ENCODE measurements at regions not wholly inside any gene's neighbourhood (a gene's known extent, or its start where the extent isn't known, plus 50 kb on each side); places are given as distances from the start of the nearest gene placed in this dataset.

GRCh38 chr9:89677702-89678395 is 73.0 kb downstream of the GADD45G start:
- Histone ChIP-seq H3K36me3 (ENCODE audit: control insufficient read depth, insufficient read depth, low read length) (no peaks in the 10 kb centered on the region), H3K27me3 (replicated peaks; ENCODE audit: control insufficient read depth, insufficient read depth, low read length) (no peaks in the 10 kb centered on the region), H3K9me3 (no peaks in the 10 kb centered on the region), H3K4me3 (ENCODE audit: low read depth, low read length) (no peak overlapping the region), H3K4me1 (no peaks in the 10 kb centered on the region)
- Mint-ChIP-seq H3K4me1 (ENCODE audit: low read depth, unreplicated experiment) (no peaks in the 10 kb centered on the region), H3K27ac (ENCODE audit: unreplicated experiment) (no peak overlapping the region), H3K36me3 (ENCODE audit: insufficient read depth, unreplicated experiment) (no peaks in the 10 kb centered on the region), H3K4me3 (ENCODE audit: unreplicated experiment) (no peak overlapping the region), H3K9me3 (ENCODE audit: unreplicated experiment) (no peaks in the 10 kb centered on the region), H3K27me3 (ENCODE audit: insufficient read depth, unreplicated experiment) (no peaks in the 10 kb centered on the region)
- no TSS peak for BruUV-seq (replicated peaks)
- DNase-seq: no peak
- POLR2A ChIA-PET: no interaction called here
- CTCF ChIA-PET: no interaction called here
- intact Hi-C loops (cut with micrococcal nuclease; ENCODE audit: unreplicated experiment): no loop called here
- no peak for TF ChIP-seq CTCF (IDR thresholded peaks at IDR 0.05; ENCODE audit: insufficient read depth in 1 of 2, low read depth in 1 of 2, low read length in 1 of 2, severe bottlenecking in 1 of 2, unreplicated experiment in 1 of 2)

GRCh38 chr9:89678396-89679015 is 73.7 kb downstream of the GADD45G start:
- DNase-seq: no peak
- ChIA-PET CTCF (no interaction called here), POLR2A (no interaction called here)
- Histone ChIP-seq H3K27me3 (replicated peaks; ENCODE audit: control insufficient read depth, insufficient read depth, low read length) (no peaks in the 10 kb centered on the region), H3K36me3 (ENCODE audit: control insufficient read depth, insufficient read depth, low read length) (no peaks in the 10 kb centered on the region), H3K4me3 (ENCODE audit: low read depth, low read length) (no peak overlapping the region), H3K9me3 (no peaks in the 10 kb centered on the region), H3K4me1 (no peaks in the 10 kb centered on the region)
- intact Hi-C loops (cut with micrococcal nuclease; ENCODE audit: unreplicated experiment): no loop called here
- Mint-ChIP-seq H3K36me3 (ENCODE audit: insufficient read depth, unreplicated experiment) (no peaks in the 10 kb centered on the region), H3K9me3 (ENCODE audit: unreplicated experiment) (no peaks in the 10 kb centered on the region), H3K4me1 (ENCODE audit: low read depth, unreplicated experiment) (no peaks in the 10 kb centered on the region), H3K4me3 (ENCODE audit: unreplicated experiment) (no peak overlapping the region), H3K27me3 (ENCODE audit: insufficient read depth, unreplicated experiment) (no peaks in the 10 kb centered on the region), H3K27ac (ENCODE audit: unreplicated experiment) (no peak overlapping the region)
- BruUV-seq (replicated peaks): no TSS peak
- no peak for TF ChIP-seq CTCF (IDR thresholded peaks at IDR 0.05; ENCODE audit: insufficient read depth in 1 of 2, low read depth in 1 of 2, low read length in 1 of 2, severe bottlenecking in 1 of 2, unreplicated experiment in 1 of 2)

- no peaks in the 10 kb centered on the region for H3K27me3 ChIP-seq (replicated peaks; ENCODE audit: control insufficient read depth, insufficient read depth, low read length)
- Mint-ChIP-seq H3K4me1 (ENCODE audit: low read depth, unreplicated experiment) (no peaks in the 10 kb centered on the region), H3K27me3 (ENCODE audit: insufficient read depth, unreplicated experiment) (no peaks in the 10 kb centered on the region), H3K27ac (ENCODE audit: unreplicated experiment) (no peak overlapping the region), H3K9me3 (ENCODE audit: unreplicated experiment) (no peaks in the 10 kb centered on the region), H3K4me3 (ENCODE audit: unreplicated experiment) (no peak overlapping the region), H3K36me3 (ENCODE audit: insufficient read depth, unreplicated experiment) (no peaks in the 10 kb centered on the region)
- no TSS peak for BruUV-seq (replicated peaks)
- no peak overlapping the region for H3K4me3 ChIP-seq (ENCODE audit: low read depth, low read length)
- H3K36me3 ChIP-seq (ENCODE audit: control insufficient read depth, insufficient read depth, low read length): no peaks in the 10 kb centered on the region
- TF ChIP-seq CTCF (IDR thresholded peaks at IDR 0.05; ENCODE audit: insufficient read depth in 1 of 2, low read depth in 1 of 2, low read length in 1 of 2, severe bottlenecking in 1 of 2, unreplicated experiment in 1 of 2): no peak
- CTCF ChIA-PET: no interaction called here
- intact Hi-C loops (cut with micrococcal nuclease; ENCODE audit: unreplicated experiment): no loop called here
- POLR2A ChIA-PET: no interaction called here
- no peaks in the 10 kb centered on the region for H3K9me3 ChIP-seq
- no peaks in the 10 kb centered on the region for H3K4me1 ChIP-seq
- no peak for DNase-seq
Measured at GRCh38 chr9:89679016-89679415, 74.2 kb downstream of the GADD45G start.

Measured in Caco-2 (cell line).